H1 (cell line): ENCODE measurements at regions not wholly inside any gene's neighbourhood (a gene's known extent, or its start where the extent isn't known, plus 50 kb on each side); places are given as distances from the start of the nearest gene placed in this dataset.

Experiments
- CHD7 ChIP-seq: fragments of 300-600 bp; sonication (generic); IDR thresholded peaks from 2 replicates; pipeline ENCODE4 v1.7.1; 2012; ENCODE audit warnings: low read length, moderate library complexity, mild to moderate bottlenecking, inconsistent platforms; ENCODE audit not compliant: insufficient replicate concordance
- EP300 ChIP-seq, 2 experiments: IDR thresholded peaks; 1 replicate in 1 of 2; 2 replicates in 1 of 2; pipeline ENCODE4 v1.6.1; 2011 to 2012; ENCODE audit warnings: low read depth in 2 of 2, low read length in 2 of 2, mild to moderate bottlenecking in 2 of 2, borderline replicate concordance in 1 of 2, inconsistent platforms in 1 of 2, moderate library complexity in 1 of 2

DNA sequence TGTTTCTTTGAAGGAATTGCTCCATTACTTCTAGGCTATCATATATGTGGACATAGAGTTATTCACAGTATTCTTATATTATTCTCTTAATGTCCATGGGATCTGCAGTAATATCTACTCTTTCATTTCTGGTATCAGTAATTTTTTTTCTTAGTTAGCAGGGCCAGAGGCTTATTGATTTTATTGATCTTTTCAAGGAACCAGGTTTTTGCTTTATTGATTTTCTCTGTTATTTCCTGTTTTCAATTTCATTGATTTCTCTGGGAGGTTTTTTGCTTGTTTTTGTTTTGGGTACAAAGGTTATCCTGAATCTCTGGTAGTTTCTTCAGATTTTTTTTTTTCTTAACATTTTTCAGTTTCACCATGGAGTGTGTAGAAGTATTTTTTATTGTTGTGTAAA, 60.1 kb upstream of the AP4E1 start (continued):
- TF ChIP-seq CHD7 (no peak), EP300 (IDR thresholded peaks at IDR 0.05; ENCODE audit: borderline replicate concordance in 1 of 2, low read depth in 2 of 2, low read length in 2 of 2) (no peak)
